ENCODE measurements at regions not wholly inside any gene's neighbourhood (a gene's known extent, or its start where the extent isn't known, plus 50 kb on each side); places are given as distances from the start of the nearest gene placed in this dataset.

DNA sequence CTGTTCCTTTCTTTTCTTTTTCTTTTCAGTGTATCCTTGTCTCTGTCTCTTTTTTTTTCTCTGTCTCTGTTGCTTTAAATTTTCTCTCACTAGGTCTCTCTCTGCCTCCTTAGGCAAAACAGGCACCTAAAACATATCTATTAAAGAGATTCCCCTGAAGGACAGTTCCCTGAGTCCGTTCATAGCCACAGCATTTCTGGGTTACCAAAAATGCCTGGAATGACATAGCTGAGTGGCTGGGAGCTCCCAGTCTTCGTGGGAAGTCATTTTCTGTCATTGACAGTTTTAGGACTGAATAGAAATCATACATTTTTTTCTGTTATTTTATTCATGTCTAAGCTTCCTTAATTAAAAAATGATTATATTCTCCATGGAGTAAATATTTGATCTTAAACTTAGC is 323.8 kb upstream of the AZI2 start:
- TF ChIP-seq, protein P1, sequence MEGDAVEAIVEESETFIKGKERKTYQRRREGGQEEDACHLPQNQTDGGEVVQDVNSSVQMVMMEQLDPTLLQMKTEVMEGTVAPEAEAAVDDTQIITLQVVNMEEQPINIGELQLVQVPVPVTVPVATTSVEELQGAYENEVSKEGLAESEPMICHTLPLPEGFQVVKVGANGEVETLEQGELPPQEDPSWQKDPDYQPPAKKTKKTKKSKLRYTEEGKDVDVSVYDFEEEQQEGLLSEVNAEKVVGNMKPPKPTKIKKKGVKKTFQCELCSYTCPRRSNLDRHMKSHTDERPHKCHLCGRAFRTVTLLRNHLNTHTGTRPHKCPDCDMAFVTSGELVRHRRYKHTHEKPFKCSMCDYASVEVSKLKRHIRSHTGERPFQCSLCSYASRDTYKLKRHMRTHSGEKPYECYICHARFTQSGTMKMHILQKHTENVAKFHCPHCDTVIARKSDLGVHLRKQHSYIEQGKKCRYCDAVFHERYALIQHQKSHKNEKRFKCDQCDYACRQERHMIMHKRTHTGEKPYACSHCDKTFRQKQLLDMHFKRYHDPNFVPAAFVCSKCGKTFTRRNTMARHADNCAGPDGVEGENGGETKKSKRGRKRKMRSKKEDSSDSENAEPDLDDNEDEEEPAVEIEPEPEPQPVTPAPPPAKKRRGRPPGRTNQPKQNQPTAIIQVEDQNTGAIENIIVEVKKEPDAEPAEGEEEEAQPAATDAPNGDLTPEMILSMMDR (optimal IDR thresholded peaks at IDR 0.05 in 1 of 3, IDR thresholded peaks at IDR 0.05 in 1 of 3, conservative IDR thresholded peaks at IDR 0.05 in 1 of 3; ENCODE audit: extremely low read depth in 1 of 3, insufficient read depth in 2 of 3, low read length in 3 of 3) = no peak
- no peak for TF ChIP-seq EZH2 (IDR thresholded peaks at IDR 0.05; ENCODE audit: low read length)

Data from keratinocyte (primary cell).